ENCODE measurements at regions not wholly inside any gene's neighbourhood (a gene's known extent, or its start where the extent isn't known, plus 50 kb on each side); places are given as distances from the start of the nearest gene placed in this dataset.
"Not testable (repeated sequence)": the region's sequence is repeated elsewhere in the genome, so short reads cannot be mapped to it uniquely, and the experiment has no call there.

DNA sequence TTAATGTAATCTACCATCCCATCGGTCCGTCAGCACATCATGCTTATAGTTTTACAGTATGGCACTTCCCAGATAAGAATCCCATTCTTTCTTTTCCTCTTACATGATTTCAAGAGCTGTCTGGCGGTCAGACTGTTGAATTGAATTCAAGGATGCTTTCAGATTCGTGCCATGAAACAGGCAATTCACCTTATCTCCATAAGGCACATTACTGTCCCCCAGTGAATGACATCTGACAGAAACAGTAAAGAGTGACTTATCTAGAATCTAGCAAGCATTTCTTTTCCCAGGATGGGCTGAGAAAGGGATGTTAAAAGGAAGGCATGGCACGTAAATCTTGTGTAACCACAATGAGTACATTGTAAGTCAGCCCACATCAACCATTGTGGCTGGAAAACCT lies 61.1 kb upstream of the SEM1 start:
- TF ChIP-seq CTCF (IDR thresholded peaks at IDR 0.05; ENCODE audit: low read depth, low read length, missing control alignments), result no peak
- no peak overlapping the region for H3K4me3 ChIP-seq (ENCODE audit: low read depth, low read length)
- no peak for DNase-seq (ENCODE audit: low read depth)
- in situ Hi-C loops (cut with HindIII; ENCODE audit: low sequenced_read_pairs), result no loop called here

- TF ChIP-seq CTCF (IDR thresholded peaks at IDR 0.05; ENCODE audit: low read depth, low read length, missing control alignments), result no peak
- no peak for DNase-seq (ENCODE audit: low read depth)
- no peak overlapping the region for H3K4me3 ChIP-seq (ENCODE audit: low read depth, low read length)
- in situ Hi-C loops (cut with HindIII; ENCODE audit: low sequenced_read_pairs), result no loop called here
Observed at GRCh38 chr7:96772139-96772694, 62.6 kb upstream of the SEM1 start.

GRCh38 chr7:96773483-96773882 lies 63.8 kb upstream of the SEM1 start:
- no peak for DNase-seq (ENCODE audit: low read depth)
- in situ Hi-C loops (cut with HindIII; ENCODE audit: low sequenced_read_pairs), result no loop called here
- TF ChIP-seq CTCF (IDR thresholded peaks at IDR 0.05; ENCODE audit: low read depth, low read length, missing control alignments), result no peak
- no peak overlapping the region for H3K4me3 ChIP-seq (ENCODE audit: low read depth, low read length)

DNA sequence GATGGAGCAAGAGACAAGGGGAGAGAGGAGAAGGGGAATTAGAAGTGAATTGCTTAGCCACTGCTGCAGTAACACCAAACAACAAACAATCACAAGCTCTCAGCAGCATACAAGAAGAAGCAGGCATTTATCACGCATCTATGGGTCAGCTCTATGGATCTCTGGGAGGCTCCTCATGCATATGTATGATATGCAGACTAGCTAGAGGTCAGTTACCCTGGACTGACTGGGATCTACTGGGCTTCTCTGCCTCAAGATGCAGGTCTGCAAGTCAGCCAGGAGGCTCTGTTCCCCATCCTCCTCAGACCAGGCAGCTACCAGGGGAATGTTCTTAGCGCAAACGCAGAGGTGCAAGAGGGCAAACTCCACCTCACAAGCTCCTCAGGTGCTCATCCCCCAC lies 64.7 kb upstream of the SEM1 start:
- no peak overlapping the region for H3K4me3 ChIP-seq (ENCODE audit: low read depth, low read length)
- TF ChIP-seq CTCF (IDR thresholded peaks at IDR 0.05; ENCODE audit: low read depth, low read length, missing control alignments), result no peak
- in situ Hi-C loops (cut with HindIII; ENCODE audit: low sequenced_read_pairs), result no loop called here
- DNase-seq (ENCODE audit: low read depth), result no peak

GRCh38 chr7:96775046-96775445 lies 65.4 kb upstream of the SEM1 start:
- in situ Hi-C loops (cut with HindIII; ENCODE audit: low sequenced_read_pairs), result no loop called here
- TF ChIP-seq CTCF (IDR thresholded peaks at IDR 0.05; ENCODE audit: low read depth, low read length, missing control alignments), result no peak
- no peak for DNase-seq (ENCODE audit: low read depth)
- H3K4me3 ChIP-seq (ENCODE audit: low read depth, low read length), result no peak overlapping the region

DNA sequence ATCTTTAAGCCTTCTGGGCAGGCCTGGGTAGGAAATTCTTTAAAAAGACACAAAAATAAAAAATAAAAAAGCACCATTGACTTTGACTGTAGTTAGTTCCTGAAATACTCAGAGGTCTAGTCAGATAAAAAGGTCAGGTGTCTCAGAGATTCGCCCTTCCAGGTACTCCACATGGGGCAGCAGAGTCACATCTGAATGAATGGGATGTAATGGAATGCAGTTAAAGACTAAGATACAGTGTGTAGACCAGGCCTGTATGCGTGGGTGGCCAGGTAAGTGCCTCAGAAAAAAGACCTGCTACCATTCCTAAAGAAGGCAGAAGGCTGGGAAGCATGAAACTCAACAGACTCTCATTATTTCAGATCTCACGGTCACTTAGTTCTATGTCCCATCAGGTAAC lies 68.6 kb upstream of the SEM1 start:
- in situ Hi-C loops (cut with HindIII; ENCODE audit: low sequenced_read_pairs), result no loop called here
- no peak overlapping the region for H3K4me3 ChIP-seq (ENCODE audit: low read depth, low read length)
- DNase-seq (ENCODE audit: low read depth), result no peak
- TF ChIP-seq CTCF (IDR thresholded peaks at IDR 0.05; ENCODE audit: low read depth, low read length, missing control alignments), result no peak

DNA sequence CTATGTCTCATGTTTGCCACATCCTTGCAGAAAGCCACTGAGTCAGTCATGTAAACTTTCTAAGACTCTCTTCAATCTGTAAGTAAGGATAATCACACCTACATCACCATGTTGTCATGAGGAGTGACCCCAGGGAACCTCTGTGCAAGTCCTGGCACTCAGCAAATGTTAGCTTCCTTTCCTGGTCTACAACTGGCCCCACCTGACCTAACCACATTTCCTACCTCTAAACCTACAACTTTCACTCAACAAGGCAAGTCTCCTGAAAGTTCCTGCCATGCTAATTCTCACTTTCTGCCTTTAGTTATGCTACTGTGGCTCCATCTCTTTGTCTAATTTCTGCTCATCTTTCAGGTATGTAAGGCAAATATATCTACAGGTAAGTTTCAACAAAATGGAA lies 72.3 kb upstream of the SEM1 start:
- H3K4me3 ChIP-seq (ENCODE audit: low read depth, low read length), result no peak overlapping the region
- DNase-seq (ENCODE audit: low read depth), result no peak
- no peak for TF ChIP-seq CTCF (IDR thresholded peaks at IDR 0.05; ENCODE audit: low read depth, low read length, missing control alignments)
- in situ Hi-C loops (cut with HindIII; ENCODE audit: low sequenced_read_pairs), result no loop called here

GRCh38 chr7:96782686-96783298 lies 73.1 kb upstream of the SEM1 start:
- DNase-seq (ENCODE audit: low read depth); H3K4me3 ChIP-seq (ENCODE audit: low read depth, low read length); in situ Hi-C loops (cut with HindIII; ENCODE audit: low sequenced_read_pairs): not testable (repeated sequence)

Data from astrocyte of the cerebellum (primary cell).